Adrenal gland (tissue), 9 donors: ENCODE measurements at regions not wholly inside any gene's neighbourhood (a gene's known extent, or its start where the extent isn't known, plus 50 kb on each side); places are given as distances from the start of the nearest gene placed in this dataset.
"Not testable (repeated sequence)": the region's sequence is repeated elsewhere in the genome, so short reads cannot be mapped to it uniquely, and the experiment has no call there.

ENCODE experiments used
- DNase-seq, 7 donors: peaks; one replicate each; pipeline ENCODE4 v3.0.0-alpha.2; 2019 to 2020
- H3K27ac ChIP-seq, 5 donors: fragments of 200-600 bp; sonication (generic) in 4 of 5; 1 replicate in 3 of 5; 2 replicates in 2 of 5; pipeline versions ENCODE4 v1.5.1 to v1.8.0; 2016 to 2020; ENCODE audit warnings: mild to moderate bottlenecking in 1 of 5
- H3K27me3 ChIP-seq: fragments of 200-600 bp; 2 replicates; pipeline ENCODE4 v1.8.0; 2021
- H3K36me3 ChIP-seq, 2 donors: fragments of 200-600 bp; replicated peaks in 1 of 2; 1 replicate in 1 of 2; 2 replicates in 1 of 2; pipeline versions ENCODE4 v1.5.1 to v1.8.0; 2018 to 2022
- H3K4me1 ChIP-seq, 2 donors: fragments of 200-600 bp; replicated peaks in 1 of 2; 1 replicate in 1 of 2; 2 replicates in 1 of 2; pipeline versions ENCODE4 v1.5.1 to v1.8.0; 2018 to 2021
- H3K4me3 ChIP-seq, 4 donors: fragments of 200-600 bp; sonication (generic) in 3 of 4; one replicate each; pipeline ENCODE4 v1.5.1; 2016 to 2018
- H3K9me3 ChIP-seq, 3 donors: fragments of 200-600 bp; sonication (generic) in 1 of 3; replicated peaks in 1 of 3; 1 replicate in 2 of 3; 2 replicates in 1 of 3; pipeline versions ENCODE4 v1.5.1 to v1.8.0; 2016 to 2021
- POLR2A ChIP-seq, 2 donors: fragments of 450-650 bp; IDR thresholded peaks; one replicate each; pipeline ENCODE4 v1.6.1; 2017; ENCODE audit warnings: antibody characterized with exemption in 2 of 2, mild to moderate bottlenecking in 2 of 2, moderate library complexity in 1 of 2
- WGBS, 4 donors: extraction: QIAGEN DNeasy Blood & Tissue Kit in 2 of 4; methylation state at CpG; one replicate each; pipeline versions ENCODE4 v1.1.5 to v1.1.7; 2013 to 2017; 5-methylcytosine and 5-hydroxymethylcytosine counted together
- intact Hi-C, 2 donors: fragments of 100-400 bp; cut with DNase I; formaldehyde crosslinking; loops; one replicate each; pipeline versions ENCODE4 v1.14.1 to v1.15.0; 2022 to 2023
- TF ChIP-seq, protein P1 (sequence below), 6 experiments: fragments of 450-650 bp in 4 of 6; fragments of 200-600 bp in 2 of 6; sonication (generic) in 1 of 6; IDR thresholded peaks; 1 replicate in 5 of 6; 2 replicates in 1 of 6; pipeline versions ENCODE4 v1.5.1 to v1.8.0; 2016 to 2021; ENCODE audit warnings: antibody characterized with exemption in 6 of 6, mild to moderate bottlenecking in 2 of 6, moderate library complexity in 1 of 6
- donor health status: healthy with polysubstance abuse.
- donor health status: Bipolar disorder and iron deficiency.
- donor health status: DM: yes; HTN: yes; CAD: no.
- donor health status: DM: no; HTN: no; CAD: no.
- donor health status: DM: no; HTN: no; CAD: no.

DNA sequence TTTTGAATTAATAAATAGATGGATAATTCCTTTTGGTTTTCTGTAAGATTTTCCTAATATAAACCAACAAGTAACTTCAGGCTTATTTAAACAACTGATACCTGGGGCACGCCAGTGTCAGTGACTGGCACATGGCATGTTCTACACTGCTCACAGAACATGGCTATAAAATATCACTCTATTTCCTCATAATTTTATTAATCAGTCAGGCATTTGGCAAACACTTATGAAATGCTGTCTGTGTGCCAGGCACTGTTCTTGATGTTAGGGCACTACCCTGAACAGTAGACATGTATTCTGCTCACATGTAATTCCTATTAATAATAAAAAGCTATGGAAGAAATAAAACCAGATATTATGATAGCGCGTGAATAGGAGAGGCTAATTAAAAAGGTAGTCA, 661.0 kb downstream of the DTWD2 start:
- Histone ChIP-seq H3K9me3 (no peaks in the 10 kb centered on the region), H3K36me3 (no peaks in the 10 kb centered on the region), H3K4me3 (no peak overlapping the region), H3K4me1 (no peaks in the 10 kb centered on the region), H3K27ac (no peak overlapping the region), H3K27me3 (no peaks in the 10 kb centered on the region)
- TF ChIP-seq, protein P1, sequence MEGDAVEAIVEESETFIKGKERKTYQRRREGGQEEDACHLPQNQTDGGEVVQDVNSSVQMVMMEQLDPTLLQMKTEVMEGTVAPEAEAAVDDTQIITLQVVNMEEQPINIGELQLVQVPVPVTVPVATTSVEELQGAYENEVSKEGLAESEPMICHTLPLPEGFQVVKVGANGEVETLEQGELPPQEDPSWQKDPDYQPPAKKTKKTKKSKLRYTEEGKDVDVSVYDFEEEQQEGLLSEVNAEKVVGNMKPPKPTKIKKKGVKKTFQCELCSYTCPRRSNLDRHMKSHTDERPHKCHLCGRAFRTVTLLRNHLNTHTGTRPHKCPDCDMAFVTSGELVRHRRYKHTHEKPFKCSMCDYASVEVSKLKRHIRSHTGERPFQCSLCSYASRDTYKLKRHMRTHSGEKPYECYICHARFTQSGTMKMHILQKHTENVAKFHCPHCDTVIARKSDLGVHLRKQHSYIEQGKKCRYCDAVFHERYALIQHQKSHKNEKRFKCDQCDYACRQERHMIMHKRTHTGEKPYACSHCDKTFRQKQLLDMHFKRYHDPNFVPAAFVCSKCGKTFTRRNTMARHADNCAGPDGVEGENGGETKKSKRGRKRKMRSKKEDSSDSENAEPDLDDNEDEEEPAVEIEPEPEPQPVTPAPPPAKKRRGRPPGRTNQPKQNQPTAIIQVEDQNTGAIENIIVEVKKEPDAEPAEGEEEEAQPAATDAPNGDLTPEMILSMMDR (IDR thresholded peaks at IDR 0.05) = no peak
- TF ChIP-seq POLR2A (IDR thresholded peaks at IDR 0.05) = no peak
- intact Hi-C loops = no loop called here
- no peak for DNase-seq
- WGBS, 4 donors = 92 to 96% (median 93%) methylated on average over 3 of the region's 3 CpGs

DNA sequence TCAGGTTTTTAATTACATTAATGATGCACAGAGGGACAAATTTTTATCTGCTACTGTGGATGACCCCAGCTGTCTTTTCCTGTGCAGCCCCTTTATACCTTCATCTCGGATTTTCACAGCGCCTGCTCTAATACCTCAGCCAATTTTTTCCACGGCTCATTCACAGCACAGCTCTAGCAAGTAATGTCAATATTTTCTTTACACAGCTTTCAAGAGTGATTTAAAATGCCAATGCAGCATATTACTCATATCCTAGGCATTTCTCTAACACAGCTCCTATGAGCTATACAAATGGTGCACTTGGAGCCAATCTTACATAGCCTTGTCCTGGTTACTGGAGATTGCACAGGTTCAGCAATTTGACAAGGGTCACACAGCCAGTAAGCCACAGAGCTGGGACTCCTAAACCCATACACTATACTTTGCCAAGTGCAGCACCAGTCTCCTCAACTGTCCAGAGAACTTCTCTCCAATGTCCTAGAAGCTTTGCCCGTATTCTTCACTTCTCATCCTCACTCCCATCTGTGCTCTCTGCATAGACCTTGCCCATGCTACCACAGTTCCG, 661.8 kb downstream of the DTWD2 start:
- intact Hi-C loops = no loop called here
- Histone ChIP-seq H3K9me3 (no peaks in the 10 kb centered on the region), H3K4me1 (no peaks in the 10 kb centered on the region), H3K4me3 (no peak overlapping the region), H3K27ac (no peak overlapping the region), H3K27me3 (no peaks in the 10 kb centered on the region), H3K36me3 (no peaks in the 10 kb centered on the region)
- no peak for DNase-seq
- 60 to 75% (median 71%) methylated on average over 5 of the region's 5 CpGs for WGBS, 4 donors
- TF ChIP-seq, protein P1 (IDR thresholded peaks at IDR 0.05) = no peak
- TF ChIP-seq POLR2A (IDR thresholded peaks at IDR 0.05) = no peak

DNA sequence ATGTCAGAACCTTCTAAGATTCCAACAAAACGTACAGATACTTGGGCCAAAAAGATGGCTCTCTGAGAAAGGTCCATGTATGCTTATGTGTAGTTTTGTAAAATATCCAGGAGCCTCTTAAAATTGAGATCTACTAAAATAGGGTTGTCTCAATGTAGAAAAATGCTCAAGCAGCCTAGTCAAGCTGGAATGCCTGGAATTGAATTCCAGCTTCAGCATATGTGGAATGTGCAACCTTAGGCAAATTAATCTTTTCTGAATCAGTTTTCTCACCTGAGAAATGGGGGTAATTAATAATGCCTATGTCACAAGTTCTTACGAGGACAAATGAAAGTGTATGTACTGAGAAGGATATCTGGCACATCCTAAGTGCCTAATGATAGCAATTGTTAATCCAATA, 662.4 kb downstream of the DTWD2 start:
- no peak for DNase-seq
- no peaks in the 10 kb centered on the region for H3K9me3 ChIP-seq
- H3K27ac ChIP-seq = no peak overlapping the region
- H3K27me3 ChIP-seq = no peaks in the 10 kb centered on the region
- no peak overlapping the region for H3K4me3 ChIP-seq
- intact Hi-C loops = no loop called here
- WGBS, 4 donors = 35 to 46% (median 40%) methylated on average over 2 of the region's 2 CpGs
- H3K36me3 ChIP-seq = no peaks in the 10 kb centered on the region
- H3K4me1 ChIP-seq = no peaks in the 10 kb centered on the region
- no peak for TF ChIP-seq POLR2A (IDR thresholded peaks at IDR 0.05)
- TF ChIP-seq, protein P1 (IDR thresholded peaks at IDR 0.05) = no peak

DNA sequence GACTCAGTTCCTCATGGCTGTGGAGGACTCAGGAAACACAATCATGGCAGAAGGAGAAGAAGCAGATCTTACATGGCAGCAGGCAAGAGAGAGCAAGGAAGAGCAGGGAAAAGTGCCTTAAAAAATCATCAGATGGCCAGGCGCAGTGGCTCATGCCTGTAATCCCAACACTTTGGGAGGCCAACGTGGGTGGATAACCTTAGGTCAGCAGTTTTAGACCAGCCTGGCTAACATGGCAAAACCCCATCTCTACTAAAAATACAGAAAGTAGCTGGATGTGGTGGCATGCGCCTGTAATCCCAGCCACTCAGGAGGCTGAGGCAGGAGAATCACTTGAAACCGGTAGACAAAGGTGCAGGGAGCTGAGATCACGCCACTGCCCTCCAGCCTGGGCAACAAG, 664.6 kb downstream of the DTWD2 start:
- H3K4me1 ChIP-seq, H3K4me3 ChIP-seq, intact Hi-C loops, H3K9me3 ChIP-seq, DNase-seq, H3K27ac ChIP-seq, H3K36me3 ChIP-seq, H3K27me3 ChIP-seq: not testable (repeated sequence)
- 82 to 97% (median 91%) methylated on average over 5 of the region's 5 CpGs for WGBS, 4 donors

DNA sequence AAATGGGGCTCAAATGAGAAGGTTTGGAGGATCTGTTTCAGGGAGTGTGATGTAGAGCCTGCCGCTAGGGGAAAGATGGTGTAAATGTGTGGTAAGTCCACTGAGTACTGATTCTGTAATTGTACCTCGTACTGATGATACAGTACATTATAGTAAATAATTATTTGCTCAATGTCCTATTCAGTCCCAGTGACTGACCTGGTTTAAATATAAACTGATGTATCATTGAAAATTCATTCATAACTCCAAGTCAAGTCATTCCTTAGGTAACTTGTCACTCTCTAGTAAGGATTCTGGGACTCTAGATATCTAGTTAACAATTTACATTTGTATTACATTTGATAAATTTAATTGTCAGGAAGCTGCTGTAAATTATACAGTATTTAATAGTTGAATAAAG, 667.3 kb downstream of the DTWD2 start:
- TF ChIP-seq POLR2A (IDR thresholded peaks at IDR 0.05) = no peak
- TF ChIP-seq, protein P1 (IDR thresholded peaks at IDR 0.05) = no peak
- Histone ChIP-seq H3K27me3 (no peaks in the 10 kb centered on the region), H3K4me1 (no peaks in the 10 kb centered on the region), H3K27ac (no peak overlapping the region), H3K9me3 (no peaks in the 10 kb centered on the region), H3K4me3 (no peak overlapping the region), H3K36me3 (no peaks in the 10 kb centered on the region)
- 75 to 87% (median 83%) methylated on average over 2 of the region's 2 CpGs for WGBS, 4 donors
- intact Hi-C loops = no loop called here
- DNase-seq = no peak
